Embryonic facial prominence (tissue), 1 donor: ENCODE measurements at regions not wholly inside any gene's neighbourhood (a gene's known extent, or its start where the extent isn't known, plus 50 kb on each side); places are given as distances from the start of the nearest gene placed in this dataset.
A peak's percentile ranks its signal among the peaks of the same experiment; 100 is the strongest.

Experiments
- DNase-seq: peaks from one replicate; pipeline ENCODE4 v3.0.0-alpha.2; 2016; ENCODE audit errors: extremely low spot score

GRCh38 chr4:45646885-45647590 lies 476.8 kb downstream of the GABRG1 start:
- no peak for DNase-seq

DNA sequence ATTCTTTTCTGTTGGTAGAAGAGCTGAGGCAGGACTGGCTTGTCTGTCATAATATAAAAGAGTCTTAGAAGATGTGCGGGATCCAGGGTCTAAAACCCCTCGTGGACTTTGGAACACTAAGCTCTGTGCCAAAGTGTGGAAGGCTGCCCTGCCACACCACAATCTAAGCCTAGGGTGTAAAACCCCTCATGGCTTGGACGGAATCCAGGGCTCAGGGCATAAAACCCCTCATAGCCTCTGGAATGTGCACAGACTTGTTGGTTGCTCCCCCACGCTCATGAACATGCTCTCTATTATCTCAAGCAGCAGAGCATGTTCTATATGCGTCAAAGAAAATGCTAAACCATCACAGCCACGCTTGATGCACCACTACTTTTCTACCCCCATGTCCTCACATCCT lies 483.6 kb downstream of the GABRG1 start:
- DNase-seq, result no peak

GRCh38 chr4:45638641-45639040 lies 485.2 kb downstream of the GABRG1 start:
- no peak for DNase-seq

- DNase-seq, result no peak
These were observed 487.7 kb downstream of the GABRG1 start for GRCh38 chr4:45636175-45636574.

- no peak for DNase-seq
These were observed 494.1 kb downstream of the GABRG1 start for GRCh38 chr4:45629717-45630116.

DNA sequence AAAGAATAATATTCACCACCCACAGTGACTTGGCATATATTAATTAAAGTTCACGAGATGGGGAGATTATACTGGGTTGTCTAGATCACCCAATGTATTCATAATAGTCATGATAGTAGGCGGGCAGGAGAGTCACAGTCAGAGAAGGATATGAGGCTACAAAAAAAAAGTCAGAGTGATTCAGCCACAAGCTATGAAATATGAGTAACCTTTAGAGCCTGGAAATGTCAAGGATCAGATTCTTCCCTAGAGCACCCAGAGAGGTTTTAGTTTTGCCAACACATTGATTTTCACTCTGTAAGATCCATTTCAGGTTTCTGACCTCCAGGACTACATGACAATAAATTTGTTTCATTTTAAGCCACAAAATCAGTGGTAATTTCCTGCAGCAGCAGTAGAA lies 501.9 kb downstream of the GABRG1 start:
- no peak for DNase-seq

DNA sequence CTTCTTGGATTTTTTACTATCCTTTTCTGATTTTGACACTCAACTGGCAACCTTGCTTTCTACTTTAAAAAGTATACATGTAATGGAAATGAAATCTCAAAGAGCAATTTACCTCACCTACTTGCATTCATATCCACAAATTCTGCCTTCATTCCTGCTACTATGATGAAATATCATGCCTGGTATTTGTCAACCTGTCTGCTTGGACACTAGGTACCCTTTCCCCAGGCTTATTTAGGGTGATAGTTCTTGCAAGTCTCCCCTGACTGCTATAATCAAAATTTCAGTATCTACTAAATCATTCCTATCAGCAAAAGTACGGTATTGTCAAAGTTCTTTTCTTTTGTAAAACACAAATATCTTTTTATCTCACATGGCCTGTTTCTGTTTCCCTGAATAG lies 503.0 kb downstream of the GABRG1 start:
- no peak for DNase-seq

DNA sequence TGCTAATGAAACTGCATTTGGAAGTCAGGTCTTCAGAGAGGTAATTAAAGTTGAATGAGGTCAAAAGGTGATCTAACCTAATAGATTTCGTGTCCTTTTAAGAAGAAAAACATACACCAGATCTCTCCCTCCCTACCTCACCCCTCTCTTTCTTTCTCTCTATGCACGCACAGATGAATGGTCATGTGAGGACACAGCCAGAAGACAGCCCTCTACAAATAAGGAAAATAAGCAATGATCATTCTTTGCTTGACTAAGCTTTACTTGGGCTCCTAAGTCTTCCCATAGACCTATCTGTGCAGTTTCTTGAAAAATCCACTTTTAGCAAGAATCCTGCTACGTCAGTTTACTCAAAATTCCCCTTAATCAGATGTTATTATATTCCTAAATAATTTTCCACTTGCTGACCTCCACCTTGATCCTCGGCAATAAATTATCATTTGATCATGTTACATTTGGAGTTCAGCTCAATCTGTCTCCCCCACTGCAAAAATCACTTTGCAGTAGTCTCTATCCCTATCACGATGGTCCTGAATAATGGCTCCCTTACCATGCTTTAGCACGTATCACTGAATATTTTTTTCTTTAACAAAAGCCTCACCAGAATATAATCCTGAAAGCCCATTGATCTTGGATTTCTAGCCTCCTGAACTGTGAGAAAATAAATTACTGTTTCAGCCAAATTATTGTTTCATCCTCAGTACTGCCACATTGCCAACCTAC lies 527.3 kb downstream of the GABRG1 start:
- DNase-seq, result no peak

DNA sequence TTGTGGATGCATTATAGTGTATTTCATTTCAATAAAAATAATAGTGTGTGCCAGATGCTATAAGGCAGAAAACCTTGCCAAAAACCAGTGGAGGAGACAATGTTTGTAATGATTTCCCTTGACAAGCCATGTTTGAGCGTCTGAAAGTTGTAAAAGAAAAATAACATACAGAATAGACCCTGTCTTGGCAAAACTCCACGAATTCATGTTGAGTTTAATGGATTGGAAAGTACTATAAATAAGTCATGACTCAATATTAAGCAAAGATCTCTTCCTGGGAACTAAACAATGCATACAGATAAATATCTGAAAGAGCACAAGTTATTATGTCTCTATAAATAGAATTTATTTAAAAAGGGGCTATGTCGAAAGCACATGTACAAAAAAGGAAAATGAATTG lies 543.5 kb downstream of the GABRG1 start:
- peak; percentile 20 for DNase-seq

DNA sequence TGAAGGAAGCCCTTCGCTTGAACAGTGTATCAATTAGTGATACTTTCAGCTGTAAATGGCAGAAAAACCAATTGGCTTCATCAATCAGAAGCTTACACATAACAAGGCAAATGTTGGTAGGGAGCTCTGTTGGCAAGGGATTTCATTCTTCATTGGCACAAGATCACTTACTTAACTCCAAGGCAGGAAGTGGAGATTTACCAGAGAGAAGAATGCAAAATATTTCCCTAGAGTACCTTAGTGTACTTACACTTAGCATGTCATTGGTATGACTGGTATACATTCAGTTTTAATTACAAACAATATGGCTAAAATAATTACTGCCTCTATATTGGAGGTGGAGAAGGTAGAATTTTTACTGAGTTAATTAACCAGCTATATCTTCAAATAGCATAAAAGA lies 545.0 kb downstream of the GABRG1 start:
- no peak for DNase-seq

DNA sequence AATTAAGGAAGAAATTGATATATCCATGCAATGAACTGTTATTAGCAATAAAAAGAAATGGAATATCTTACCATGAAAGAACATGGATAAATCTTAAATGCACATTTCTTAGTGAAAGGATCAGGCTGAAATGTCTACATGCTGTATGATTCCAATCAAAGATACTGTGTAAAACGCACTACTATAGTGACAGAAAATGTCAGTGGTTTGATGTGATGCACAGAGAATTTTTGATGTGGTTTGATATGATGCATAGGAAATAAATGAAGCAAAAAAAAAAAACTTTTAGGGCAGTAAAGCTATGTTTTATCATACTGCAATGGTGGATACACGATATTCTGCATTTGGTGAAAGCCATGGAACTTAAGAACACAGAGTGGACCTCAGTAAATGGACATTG lies 547.6 kb downstream of the GABRG1 start:
- no peak for DNase-seq

GRCh38 chr4:45569619-45570018 lies 554.2 kb downstream of the GABRG1 start:
- no peak for DNase-seq

GRCh38 chr4:45568694-45569093 lies 555.2 kb downstream of the GABRG1 start:
- DNase-seq, result no peak

DNA sequence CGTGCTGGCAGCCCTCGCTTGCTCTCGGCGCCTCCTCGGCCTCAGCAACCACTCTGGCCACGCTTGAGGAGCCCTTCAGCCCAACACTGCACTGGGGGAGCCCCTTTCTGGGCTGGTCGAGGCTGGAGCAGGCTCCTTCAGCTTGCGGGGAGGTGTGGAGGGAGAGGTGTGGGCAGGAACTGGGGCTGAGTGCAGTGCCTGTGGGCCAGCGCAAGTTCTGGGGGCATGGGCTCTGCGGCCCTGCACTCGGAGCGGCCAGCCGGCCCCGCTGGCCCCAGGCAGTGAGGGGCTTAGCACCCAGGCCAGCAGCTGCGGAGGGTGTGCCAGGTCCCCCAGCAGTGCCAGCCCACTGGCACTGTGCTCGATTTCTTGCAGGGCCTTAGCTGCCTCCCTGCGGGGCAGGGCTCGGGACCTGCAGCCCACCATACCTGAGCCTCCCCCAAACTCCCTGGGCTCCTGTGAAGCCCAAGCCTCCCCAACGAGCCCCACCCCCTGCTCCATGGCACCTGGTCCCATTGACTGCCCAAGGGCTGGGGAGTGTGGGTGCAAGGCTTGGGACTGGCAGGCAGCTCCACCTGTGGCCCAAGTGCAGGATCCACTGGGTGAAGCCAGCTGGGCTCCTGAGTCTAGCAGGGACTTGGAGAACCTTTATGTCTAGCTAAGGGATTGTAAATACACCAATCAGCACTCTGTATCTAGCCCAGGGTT lies 556.8 kb downstream of the GABRG1 start:
- DNase-seq, result no peak

GRCh38 chr4:45554423-45554822 lies 569.4 kb downstream of the GABRG1 start:
- no peak for DNase-seq

DNA sequence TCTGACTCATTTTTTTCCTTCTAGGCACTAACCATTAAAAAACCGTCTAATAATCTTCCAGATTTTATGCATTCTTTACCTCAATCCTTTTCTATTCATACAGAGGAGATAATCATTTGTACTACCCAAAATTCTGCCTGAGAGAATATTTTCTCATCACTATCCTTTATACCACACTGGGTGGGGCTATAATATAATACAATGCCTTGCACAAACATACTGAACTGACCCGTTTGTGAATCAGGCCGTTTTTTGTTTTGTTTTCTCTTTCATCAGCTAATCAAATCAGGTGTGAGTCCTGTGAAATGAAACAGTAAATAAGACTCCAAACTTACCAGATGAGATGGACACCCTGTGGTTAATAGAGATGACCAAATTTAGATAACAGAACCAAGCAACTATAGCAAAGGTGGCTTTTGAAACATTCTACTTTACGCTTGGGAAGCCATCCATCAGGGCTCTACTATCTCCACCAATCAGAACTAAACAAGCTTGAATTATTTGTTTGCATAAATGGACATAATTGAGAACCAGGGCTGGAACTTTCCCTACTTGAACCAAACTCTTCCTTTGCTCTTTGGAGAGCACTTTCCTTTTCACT lies 573.0 kb downstream of the GABRG1 start:
- DNase-seq, result no peak

DNA sequence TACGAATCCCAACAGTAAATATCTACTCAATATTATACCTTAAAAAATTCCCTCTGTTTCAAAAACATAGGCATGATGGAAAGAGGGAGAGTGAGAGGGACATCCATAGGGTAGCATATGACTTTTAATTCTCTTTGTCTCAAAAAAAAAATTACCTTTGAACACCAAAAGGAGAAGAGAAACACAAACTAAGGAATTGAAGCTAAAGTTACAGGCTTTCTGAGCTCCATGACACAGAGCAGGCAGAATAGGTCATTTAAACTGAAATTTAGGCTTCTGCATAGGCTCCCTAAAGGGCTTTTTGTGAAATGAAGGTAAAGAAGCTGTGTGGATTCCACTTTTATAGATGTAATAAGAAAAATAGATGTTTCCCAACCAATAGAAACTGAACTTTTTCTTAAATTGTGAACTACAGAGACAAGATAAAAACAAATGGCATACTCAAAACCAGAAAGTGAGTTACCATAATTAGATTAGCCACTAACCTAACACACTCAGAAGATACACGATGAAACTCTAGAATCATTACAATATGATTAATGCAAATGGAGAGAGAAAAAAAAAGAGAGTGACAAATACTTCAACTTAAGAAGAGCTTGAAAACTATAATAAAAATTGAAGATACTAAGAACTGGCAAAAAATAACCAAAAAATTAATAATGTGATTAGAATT lies 584.6 kb downstream of the GABRG1 start:
- no peak for DNase-seq

DNA sequence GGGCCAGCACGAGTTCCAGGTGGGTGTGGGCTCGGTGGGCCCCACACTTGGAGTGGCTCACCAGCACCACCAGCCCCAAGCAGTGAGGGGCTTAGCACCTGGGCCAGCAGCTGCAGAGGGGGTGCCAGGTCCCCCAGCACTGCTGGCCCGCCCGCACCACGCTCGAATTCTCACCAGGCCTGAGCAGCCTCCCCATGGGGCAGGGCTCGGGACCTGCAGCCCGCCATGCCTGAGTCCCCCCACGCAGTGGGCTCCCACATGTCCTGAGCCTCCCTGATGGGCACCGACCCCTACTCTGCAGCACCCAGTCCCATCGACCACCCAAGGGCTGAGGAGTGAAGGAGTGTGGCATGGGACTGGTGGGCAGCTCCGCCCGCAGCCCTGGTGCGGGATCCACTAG lies 593.4 kb downstream of the GABRG1 start:
- DNase-seq, result no peak

GRCh38 chr4:45527160-45527559 lies 596.7 kb downstream of the GABRG1 start:
- no peak for DNase-seq

GRCh38 chr4:45518832-45519231 lies 605.0 kb downstream of the GABRG1 start:
- DNase-seq, result no peak

DNA sequence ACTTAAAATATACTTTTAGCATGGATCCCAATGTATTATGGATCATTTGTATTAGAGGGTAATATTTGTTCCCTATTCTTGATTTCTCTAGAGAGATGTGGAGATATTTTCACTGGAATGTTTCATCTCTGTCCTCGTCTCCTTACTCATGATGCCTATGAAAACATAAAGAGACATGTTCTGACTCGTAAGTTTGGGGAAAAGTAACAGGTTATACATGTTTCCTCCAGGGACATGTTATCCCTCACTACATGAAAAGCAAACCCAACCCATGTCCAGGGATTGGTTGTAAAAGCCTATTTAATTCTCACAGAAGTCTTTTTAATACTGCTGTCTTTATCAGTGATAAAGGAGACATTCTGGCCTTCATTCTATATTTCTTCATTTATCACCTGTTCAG lies 621.4 kb downstream of the GABRG1 start:
- no peak for DNase-seq

- DNase-seq, result no peak
These were observed 639.1 kb downstream of the GABRG1 start for GRCh38 chr4:45484740-45485139.
